ENCODE measurements at regions not wholly inside any gene's neighbourhood (a gene's known extent, or its start where the extent isn't known, plus 50 kb on each side); places are given as distances from the start of the nearest gene placed in this dataset.

- no peak overlapping the region for H3K4me3 ChIP-seq (ENCODE audit: low read depth, low read length)
- TF ChIP-seq CTCF (IDR thresholded peaks at IDR 0.05; ENCODE audit: low read depth, low read length), result no peak
Measured at GRCh38 chr1:4126731-4127591, 226.9 kb upstream of the C1orf174 start.

- TF ChIP-seq CTCF (IDR thresholded peaks at IDR 0.05; ENCODE audit: low read depth, low read length), result no peak
- H3K4me3 ChIP-seq (ENCODE audit: low read depth, low read length), result no peak overlapping the region
Measured at GRCh38 chr1:4127592-4128140, 227.6 kb upstream of the C1orf174 start.

GRCh38 chr1:4128616-4129015 lies 228.5 kb upstream of the C1orf174 start:
- no peak for TF ChIP-seq CTCF (IDR thresholded peaks at IDR 0.05; ENCODE audit: low read depth, low read length)
- H3K4me3 ChIP-seq (ENCODE audit: low read depth, low read length), result no peak overlapping the region

- no peak overlapping the region for H3K4me3 ChIP-seq (ENCODE audit: low read depth, low read length)
- TF ChIP-seq CTCF (IDR thresholded peaks at IDR 0.05; ENCODE audit: low read depth, low read length), result no peak
Measured at GRCh38 chr1:4129693-4130092, 229.6 kb upstream of the C1orf174 start.

GRCh38 chr1:4130096-4130495 lies 230.0 kb upstream of the C1orf174 start:
- TF ChIP-seq CTCF (IDR thresholded peaks at IDR 0.05; ENCODE audit: low read depth, low read length), result no peak
- H3K4me3 ChIP-seq (ENCODE audit: low read depth, low read length), result no peak overlapping the region

- TF ChIP-seq CTCF (IDR thresholded peaks at IDR 0.05; ENCODE audit: low read depth, low read length), result no peak
Measured at GRCh38 chr1:4131734-4132133, 231.7 kb upstream of the C1orf174 start.

More at GRCh38 chr1:4131734-4132133, 231.7 kb upstream of the C1orf174 start:
- no peak overlapping the region for H3K4me3 ChIP-seq (ENCODE audit: low read depth, low read length)
